NCI-H187 treated with DMSO at 0.1 percent for 48 hours (cell line): ENCODE measurements at regions not wholly inside any gene's neighbourhood (a gene's known extent, or its start where the extent isn't known, plus 50 kb on each side); places are given as distances from the start of the nearest gene placed in this dataset.

ENCODE experiments used
- DNase-seq: peaks from one replicate; lab custom pipeline; 2025; lab: John Stamatoyannopoulos, UW

DNA sequence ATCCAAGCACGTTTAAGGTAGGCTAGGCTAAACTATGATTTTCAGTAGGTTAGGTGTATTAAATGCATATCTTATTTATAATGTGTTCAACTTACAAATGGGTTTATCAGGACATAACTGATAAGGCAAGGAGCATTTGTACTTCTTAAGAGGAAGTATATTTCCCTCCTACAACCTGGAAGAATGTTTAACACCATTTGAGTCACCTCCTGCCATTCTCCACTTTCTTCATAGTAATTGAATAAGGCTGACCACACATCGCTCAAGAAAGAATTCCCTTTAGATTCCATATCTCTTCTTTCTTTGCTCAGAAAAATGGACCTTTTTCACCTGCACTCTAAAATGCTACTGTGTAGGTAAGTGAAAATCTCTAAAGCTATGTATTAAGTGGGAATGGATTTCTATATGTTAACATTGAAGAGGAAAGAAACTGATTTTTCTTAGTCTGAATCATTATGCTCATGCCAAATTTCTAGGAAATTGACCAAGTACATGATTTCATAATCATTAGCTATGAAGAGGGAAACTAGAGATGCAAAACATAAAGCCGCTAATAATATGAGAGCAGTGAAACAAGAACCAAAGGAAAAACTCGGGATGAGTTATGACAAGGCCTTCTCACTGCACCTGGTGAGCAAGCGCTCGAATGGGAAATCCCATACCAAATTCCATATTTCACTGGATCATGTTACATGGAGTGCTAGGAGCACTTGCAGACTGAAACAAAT, 210.4 kb downstream of the ALDH8A1 start:
- DNase-seq: no peak

DNA sequence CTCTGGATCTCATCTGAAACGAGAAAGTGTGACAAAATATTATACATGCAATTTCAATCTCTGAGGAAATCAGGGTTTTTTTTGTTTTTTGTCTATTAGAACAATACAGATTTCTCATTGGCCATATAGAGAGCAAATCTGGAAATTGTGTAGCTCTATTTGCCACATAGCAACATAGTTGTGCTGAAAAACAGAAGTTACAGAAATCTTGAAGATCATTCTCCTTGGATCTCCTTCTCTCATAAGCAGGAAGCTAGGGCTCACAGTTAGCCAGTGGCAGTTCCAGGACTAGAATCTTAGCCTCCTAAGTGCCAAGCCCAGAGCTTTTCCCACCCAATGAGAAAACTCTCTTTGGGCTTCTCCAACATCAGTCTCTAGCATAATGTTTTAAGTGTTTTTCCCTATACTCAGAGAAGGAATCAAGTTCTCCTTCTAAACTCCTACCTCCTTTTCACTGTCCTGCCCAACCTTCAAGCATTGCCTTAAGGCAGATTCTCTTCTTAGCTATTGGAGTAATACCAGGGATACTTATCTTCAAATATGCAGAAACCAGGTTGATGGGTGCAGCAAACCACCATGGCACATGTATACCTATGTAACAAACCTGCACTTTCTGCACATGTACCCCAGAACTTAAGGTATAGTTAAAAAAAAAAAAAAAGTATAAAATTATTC, 211.6 kb downstream of the ALDH8A1 start:
- DNase-seq: no peak

GRCh38 chr6:134735461-134735860, 214.4 kb downstream of the ALDH8A1 start:
- no peak for DNase-seq

DNA sequence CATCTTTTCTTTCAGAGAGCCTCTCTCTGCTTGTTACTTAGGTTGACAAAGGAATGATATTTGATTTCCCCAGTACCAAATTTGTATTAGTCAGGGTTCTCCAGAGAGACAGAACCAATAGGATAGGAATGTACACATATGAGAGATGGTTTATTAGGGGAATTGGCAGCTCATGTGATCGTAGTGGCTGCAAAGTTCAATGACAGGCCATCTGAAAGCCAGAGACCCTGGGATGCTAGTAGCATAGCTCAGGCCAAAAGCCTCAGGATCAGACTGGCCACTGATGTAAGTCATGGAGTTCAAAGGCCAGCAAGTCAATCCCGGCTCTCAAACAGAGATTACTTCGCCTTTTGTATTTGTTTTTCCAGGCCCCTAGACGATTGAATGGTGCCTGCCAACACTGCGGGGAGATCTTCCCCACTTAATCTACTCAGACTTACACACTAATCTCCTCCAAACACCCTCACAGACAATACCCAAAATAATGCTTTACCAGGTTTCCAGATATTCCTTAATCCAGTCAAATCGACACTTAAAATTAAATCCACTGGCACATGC, 215.5 kb downstream of the ALDH8A1 start:
- DNase-seq: no peak

GRCh38 chr6:134733801-134734200, 216.1 kb downstream of the ALDH8A1 start:
- DNase-seq: no peak

DNA sequence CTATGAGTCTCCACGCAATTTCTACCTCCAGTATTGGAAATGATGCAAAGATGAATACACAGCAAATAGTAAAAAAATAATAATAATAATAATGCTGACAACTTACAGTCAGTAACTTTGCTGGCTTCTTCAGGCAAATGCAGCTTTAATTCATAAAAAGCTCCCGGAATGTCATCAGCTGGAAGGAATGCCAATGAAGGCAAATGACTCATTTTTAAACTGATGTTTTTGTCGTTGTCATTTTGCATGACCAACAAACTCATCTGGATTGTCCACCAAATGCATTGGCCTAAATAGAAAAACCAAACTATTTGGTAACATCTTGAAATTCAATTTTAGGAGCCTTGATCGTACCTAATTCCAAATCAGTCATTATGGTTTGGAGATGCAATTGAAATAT, 217.1 kb downstream of the ALDH8A1 start:
- no peak for DNase-seq

DNA sequence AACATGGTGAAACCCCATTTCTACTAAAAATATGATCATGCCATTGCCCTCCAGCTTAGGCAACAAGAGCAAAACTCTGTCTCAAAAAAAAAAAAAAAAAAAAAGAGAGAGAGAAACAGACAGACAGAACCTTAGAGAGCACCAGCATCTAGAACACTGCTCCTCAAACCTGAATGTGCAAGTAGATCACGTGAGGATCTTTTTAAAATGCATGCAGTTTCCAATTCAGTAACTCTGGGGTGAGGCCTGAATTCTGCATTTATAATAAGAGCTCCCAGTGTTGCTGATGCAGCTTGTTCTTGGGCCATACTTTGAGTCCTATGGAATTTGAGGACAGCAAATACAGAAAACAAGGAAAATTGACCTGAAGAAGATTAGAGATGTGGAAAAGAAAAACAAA, 218.3 kb downstream of the ALDH8A1 start:
- DNase-seq: no peak

DNA sequence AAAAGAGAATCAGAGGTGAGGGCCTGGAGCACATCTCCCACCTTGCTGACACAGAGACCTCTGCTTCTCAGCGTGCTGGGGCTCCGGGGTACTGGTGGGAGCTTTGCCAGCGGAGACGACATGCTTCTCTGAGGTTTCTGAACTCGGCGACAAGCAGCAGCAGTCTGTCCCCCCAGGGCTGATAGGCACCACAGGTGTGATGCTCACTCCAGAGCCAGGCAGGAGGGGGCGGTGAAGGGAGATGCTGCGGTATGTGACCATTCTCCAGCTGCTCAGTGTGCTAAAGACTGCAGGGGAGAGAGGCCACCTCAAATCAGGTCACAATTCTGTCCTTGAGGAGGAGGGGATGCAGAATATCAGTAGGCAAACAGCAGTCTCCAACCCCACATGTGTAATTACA, 219.9 kb downstream of the ALDH8A1 start:
- DNase-seq: no peak

DNA sequence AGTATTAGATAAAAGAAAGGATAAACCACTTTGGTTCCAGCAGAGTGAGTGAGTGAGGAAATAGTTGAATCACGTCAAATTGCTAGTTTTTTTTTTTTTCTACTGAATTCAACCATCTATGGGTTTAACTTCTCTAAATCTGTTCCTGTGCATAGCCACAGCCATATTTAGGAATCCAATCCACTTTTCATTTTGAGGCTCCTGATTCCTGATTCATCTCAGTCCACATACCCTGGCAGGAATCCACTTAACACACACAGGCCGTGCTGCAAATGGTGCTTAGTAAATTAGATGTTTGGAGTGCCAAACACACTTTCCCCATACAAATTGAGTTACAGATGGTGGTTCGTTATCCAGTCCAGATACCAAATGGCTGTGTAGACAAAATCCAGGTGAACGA, 220.3 kb downstream of the ALDH8A1 start:
- no peak for DNase-seq

DNA sequence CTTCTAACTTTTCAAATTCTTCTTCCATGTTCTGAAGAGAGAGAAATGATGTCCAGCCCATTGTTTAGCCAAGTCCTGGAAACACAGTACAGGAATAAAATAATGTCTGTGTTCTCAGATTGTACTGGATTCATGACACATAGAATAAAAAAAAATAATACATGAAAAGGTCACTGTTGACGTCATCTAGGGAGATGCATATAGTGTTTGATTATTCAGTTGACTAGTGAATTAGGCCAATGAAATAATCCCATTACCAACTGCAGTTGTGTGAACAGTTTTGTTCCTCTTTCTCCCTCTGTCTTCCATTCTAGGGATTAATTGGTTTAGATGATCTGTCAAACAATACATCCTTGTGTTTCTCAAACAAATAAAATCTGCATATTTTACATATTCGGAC, 222.8 kb downstream of the ALDH8A1 start:
- DNase-seq: no peak

DNA sequence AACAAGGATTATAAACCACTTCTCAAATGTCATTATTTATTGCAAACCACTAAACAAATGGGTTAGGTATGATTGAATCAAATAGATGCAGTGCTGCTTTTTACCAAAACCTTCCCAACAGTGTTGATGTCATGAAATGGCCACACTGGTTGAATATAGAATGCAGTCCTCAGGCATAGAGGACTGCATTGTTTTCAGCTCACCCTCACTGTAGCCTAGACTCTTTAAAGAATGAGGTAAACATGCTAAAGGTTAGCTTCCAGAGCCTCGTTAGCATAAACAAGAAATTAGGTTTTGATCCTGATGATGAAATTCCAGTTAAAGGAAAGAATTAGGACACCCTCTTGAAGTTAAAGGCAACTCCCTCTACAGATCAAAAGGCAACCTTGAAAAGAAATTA, 224.3 kb downstream of the ALDH8A1 start:
- DNase-seq: no peak

GRCh38 chr6:134724771-134725340, 225.0 kb downstream of the ALDH8A1 start:
- no peak for DNase-seq

DNA sequence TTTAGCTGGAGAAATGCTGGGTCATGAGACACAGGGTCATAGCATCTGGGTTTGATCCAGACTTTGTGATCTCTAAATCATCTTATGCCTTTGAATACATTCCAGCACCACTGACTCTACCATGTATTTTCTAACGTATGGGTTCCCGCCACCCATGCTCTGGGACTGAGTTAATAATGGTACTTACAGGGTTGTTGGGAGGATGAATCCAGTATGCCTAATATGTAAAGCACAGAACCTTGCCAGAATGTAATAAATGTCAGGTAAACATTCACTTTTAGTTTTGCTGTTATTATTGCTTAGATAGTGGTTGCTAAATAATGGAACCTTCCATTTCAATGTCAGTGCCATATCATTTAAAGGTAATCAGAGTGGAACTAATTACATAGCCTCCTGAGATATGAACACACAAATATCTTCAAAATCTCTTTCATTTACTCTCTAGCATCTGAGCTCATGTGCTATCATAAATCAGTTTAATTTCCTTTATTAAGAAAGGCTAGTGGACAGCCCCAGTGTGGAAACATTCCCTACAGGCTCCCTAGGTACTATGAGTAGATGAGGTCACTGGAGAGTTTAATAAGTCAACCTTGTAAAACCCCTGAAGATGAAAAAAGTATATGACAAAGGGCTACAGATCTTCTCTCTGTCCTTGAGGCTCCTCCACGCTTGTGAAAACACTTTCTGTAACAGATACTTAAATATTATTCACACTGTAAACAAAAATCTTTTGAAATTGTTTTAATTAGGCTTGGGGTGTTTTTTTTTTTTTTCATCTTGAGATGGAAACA, 226.6 kb downstream of the ALDH8A1 start:
- DNase-seq: no peak

DNA sequence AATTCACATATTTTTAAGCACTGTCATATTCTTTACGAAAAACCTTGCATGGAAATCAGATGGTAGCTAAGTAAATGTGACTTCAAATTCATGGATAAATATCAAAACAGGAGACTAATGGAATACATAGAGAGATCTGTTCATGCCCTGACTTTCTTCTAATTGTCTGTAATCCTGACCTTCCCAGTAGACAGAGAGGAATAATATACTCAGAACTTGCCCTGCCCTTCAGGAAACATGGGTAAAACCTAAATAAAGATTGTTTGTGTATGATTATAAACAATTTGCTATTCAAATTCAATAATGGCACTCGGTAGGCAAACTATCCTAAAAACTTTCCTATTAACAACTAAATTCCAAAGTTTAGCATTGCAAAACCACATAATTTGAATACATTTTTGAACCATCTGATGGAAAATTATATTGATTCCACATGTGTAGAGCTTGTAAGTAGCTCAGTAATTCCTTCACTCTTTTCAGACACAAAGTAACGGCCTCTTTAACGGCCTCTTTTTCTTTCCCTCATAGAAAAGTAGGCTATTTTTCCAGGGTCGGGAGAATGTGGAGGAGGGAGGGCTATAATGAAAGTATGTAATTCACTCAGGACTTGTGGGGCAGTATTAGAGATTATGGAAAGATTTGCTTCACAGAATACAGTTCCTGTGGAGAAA, 227.6 kb downstream of the ALDH8A1 start:
- no peak for DNase-seq

GRCh38 chr6:134721060-134721405, 228.9 kb downstream of the ALDH8A1 start:
- DNase-seq: no peak

- no peak for DNase-seq
Observed at GRCh38 chr6:134720353-134721059, 229.4 kb downstream of the ALDH8A1 start.

DNA sequence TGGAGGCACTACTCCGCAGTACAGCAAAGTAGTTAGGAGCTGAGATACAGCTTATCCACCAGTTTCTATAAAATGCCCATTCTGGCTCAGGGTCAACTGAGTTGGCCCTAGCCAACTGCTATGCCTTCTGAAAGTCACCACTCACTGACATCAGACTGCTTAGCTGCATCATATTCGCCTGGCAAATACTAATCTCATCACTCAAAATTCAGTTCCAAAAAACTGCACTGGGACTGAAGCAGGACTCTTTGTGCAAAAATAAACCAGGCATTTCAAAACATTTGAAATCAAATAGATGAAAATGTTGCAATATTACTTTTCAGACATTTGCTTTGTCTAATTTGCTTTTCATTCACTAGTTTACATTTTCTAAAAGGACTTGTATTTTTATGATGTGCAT, 230.0 kb downstream of the ALDH8A1 start:
- no peak for DNase-seq

DNA sequence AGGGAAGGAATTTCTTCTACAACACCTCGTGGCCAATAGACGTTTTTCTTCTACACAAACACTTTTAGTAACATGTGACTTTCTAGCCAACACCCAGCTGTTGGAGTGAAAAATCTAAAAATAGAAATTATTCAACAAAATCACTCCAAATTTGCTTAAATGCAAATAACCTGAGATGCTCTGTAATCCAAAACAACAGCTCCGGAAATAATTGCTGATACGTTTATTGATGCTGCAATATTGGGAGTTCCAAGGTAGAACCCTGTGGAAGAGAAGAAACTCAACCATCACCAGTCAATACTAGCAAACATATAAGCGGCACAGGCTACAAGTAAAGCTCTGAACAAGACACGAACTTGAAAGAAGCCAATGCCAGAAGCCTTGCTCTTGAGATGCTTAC, 230.6 kb downstream of the ALDH8A1 start:
- no peak for DNase-seq

DNA sequence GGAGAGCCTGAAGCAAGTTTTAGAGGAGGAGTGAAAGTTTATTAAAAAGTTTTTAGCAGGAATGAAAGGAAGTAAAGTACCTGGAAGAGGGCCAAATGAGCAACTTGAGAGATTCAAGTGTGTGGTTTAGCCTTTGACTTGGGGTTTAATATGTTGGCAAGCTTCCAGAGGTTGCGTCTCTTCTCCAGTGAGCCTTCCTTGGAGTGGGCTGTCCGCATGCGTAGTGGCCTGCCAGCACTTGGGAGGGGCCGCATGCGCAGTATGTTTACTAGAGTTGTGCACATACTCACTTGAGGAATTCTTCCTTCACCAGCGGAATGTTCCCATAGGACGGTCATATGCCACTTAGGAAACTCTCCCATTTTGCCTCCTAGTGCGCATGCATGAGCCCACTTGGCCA, 235.2 kb downstream of the ALDH8A1 start:
- DNase-seq: no peak

DNA sequence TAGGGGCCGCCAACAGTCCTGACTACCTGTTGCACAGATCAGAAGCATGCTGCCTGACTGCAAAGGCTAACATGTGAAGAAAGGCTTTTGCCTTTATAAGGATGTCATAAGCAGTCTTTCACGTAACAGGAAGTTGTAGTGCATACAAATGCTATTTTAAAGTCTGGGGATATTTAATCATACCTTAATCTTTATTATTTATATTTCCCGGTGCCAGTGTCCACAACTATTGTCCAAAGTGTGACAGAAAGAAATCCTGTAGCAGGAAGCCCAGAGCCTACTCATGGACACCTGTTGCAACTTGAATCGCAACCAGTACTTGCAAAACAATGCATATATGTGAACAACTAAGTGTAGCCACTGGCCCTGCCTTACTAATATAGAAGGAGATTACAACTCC, 235.8 kb downstream of the ALDH8A1 start:
- DNase-seq: no peak

GRCh38 chr6:134712311-134712710, 237.6 kb downstream of the ALDH8A1 start:
- DNase-seq: no peak
